Pons (tissue), 1 donor: ENCODE measurements at regions not wholly inside any gene's neighbourhood (a gene's known extent, or its start where the extent isn't known, plus 50 kb on each side); places are given as distances from the start of the nearest gene placed in this dataset.
"Not testable (repeated sequence)": the region's sequence is repeated elsewhere in the genome, so short reads cannot be mapped to it uniquely, and the experiment has no call there.

Source experiments
- DNase-seq: peaks from one replicate; pipeline ENCODE4 v3.0.0-alpha.2; 2016; ENCODE audit warnings: low spot score

DNA sequence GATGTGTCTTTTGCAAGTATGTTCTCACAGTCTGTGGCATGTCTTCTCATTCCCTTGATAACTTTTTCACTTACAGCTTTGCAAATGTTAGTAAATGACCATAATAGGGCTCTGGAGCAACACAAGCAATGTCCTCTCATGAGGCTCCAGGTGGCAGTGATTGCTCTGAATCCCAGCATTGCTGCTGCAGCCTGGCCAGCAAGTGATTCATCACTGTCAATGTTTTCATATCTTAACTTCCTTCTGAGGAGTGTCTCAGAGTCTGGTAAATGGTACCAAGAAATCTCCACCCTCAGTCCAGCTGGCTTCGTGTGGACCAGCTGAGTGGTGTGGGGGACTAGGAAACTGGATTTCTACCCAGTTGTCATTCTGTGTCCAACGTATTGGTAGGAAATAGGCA is 139.6 kb downstream of the MYLK4 start:
- no peak for DNase-seq

DNA sequence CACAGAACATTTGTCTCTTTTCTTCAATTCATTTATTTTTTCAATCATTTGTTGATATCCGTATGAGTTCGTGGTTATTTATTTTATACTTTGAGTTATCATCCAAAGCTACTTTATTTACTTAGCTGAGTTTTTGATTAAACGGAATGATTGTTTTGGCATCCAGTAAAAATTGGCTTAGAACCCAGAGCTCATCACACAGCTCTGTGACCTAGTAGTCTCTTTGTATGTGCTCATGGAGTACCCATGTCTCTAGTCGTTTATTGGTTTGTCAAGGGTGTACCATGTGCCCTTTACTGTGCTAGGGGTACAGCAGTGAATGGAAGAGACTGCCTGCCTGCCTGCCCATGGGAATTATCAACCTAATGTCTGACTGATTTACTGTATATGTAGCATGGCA is 142.2 kb downstream of the MYLK4 start:
- DNase-seq = no peak

DNA sequence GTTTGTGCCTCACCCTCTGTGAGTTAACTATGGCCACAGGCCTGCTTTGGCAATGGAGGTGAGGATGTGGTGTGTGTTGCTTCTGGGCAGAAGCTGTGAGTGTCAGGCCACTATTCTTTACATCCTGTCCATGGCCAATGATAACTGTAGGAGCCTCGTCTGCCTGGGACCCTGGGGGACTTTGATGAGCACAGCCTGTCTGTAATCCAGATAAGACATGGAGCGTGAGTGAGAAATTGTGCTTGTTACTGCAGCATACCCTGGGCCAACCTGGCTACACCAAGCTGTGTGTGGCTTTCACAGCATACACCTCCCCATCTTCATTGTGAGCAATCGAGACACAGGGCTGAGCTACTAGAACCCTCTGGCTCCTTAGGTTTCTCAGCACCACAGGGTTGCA is 150.4 kb downstream of the MYLK4 start:
- DNase-seq = no peak

DNA sequence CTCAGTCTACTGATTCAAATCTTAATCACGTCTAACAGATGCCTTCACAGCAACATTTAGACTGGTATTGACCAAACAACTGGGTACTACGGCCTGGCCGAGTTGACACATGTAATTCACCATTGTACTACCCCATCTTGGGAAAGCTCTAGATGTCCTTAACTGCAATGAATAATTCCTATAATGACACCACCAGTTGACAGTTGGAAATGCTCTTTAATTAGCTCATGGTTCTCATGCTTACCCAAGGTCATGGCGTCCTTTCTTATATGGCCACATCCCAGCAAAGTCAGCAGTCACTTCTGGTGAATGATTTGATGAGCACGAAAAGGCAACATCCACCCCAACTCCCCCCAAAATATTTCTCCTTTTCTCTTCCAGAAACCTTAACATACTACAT is 150.9 kb downstream of the MYLK4 start:
- no peak for DNase-seq

DNA sequence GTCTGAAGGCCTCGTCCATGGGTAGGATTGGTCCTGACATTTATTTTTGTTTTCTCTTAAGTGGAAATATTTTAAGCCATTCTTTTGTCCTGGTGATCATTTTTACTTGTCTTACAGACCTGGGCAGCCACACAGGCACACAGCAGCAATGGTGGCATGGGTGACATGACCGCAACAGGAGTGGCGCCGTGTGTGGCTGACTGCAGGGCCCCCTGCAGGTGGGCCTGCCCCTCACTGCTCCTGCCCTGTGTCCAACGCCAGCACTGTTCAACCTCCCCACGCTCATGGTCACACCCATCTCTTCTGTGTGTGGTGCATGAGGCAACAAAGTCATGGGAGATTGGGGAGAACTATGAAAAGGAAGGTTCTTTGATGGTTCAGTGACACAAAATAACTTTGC is 151.9 kb downstream of the MYLK4 start:
- DNase-seq = no peak

DNA sequence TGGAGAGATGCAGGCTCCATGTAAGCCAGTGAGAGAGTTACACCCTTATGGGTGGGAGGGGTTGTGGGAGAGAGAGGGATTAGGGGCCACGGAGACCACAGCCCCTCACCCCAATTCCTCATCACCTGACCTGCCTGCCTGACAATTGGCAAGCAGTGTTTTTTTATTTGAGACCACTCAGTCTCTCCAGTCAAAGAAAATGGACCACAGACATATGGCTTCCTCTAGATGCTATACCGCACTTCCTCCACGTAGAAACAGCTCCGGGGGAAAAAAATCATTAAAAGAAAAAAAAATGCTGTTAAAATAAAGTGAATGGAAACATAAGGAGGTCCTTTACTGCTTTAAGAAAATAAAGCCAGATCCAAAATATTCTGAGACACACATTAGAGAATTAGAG is 152.7 kb downstream of the MYLK4 start:
- DNase-seq = no peak

DNA sequence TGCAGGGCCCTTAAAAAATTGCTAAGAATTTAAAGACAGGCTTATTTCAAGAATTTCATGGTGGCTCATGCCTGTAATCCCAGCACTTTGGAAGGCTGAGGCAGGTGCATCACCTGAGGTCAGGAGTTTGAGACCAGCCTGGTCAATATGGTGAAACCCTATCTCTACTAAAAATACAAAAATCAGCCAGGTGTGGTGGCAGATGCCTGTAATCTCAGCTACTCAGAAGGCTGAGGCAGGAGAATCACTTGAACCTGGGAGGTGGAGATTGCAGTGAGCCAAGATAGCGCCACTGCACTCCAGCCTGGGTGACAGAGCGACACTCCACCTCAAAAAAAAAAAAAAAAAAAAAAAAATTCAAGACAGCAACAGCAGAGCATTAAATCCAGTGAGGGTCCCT is 153.3 kb downstream of the MYLK4 start:
- DNase-seq = not testable (repeated sequence)

DNA sequence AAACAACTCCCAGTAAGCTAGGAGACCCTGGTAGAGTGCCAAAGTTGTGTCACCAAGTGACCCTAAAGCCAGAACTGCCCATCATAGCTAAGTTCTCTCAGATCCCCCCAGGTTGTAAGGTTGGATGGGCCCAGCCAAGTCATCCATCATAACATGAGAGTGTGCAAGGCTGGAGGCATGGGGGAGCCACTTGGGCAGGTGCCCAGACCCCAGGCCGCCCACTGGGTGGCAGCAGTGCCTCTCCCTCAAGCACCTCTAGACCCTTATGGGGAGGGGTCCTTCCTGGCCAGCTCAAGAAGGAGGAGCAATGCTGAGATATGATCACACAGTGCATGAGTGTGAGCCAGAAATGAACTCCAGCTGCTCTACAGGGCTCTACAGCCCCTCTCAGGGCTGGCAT is 154.5 kb downstream of the MYLK4 start:
- DNase-seq = no peak

DNA sequence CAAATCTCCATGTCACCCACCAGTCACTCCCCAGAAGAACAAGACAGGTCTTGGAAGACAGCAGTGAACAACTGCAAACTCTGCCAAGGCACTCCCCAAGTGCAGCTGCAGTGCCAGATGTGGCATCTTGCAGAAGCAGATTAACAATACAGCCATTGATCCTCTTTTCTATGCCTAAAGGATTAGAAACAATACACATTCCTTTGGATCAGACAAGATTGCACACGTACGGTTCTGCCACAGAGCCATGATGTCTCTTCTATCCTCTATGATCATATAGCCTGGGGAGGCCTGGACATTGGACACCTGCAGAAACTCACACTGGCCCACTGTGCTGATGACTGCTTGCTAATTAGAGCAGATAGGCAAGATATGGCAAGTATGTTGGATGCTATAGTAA is 155.9 kb downstream of the MYLK4 start:
- DNase-seq = no peak

DNA sequence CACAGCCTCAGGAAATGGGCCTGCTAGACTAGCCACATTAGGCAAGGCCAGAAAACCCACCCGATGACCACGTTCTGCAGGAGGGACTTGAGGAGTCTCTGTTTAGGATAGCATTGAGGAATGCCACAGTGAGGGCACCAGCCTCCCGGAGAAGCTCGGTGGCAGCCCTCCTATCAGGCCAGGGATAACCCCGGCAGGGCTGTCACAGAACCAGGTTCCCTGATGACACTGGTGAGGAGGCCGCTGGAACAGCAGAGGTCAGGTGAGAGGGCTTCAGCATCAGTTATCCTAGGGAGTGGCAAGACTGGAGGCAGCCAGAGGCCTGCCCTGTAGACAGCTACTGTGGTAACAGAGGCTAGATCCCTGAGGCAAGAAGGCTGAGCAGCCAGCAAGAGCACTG is 157.6 kb downstream of the MYLK4 start:
- DNase-seq = no peak

DNA sequence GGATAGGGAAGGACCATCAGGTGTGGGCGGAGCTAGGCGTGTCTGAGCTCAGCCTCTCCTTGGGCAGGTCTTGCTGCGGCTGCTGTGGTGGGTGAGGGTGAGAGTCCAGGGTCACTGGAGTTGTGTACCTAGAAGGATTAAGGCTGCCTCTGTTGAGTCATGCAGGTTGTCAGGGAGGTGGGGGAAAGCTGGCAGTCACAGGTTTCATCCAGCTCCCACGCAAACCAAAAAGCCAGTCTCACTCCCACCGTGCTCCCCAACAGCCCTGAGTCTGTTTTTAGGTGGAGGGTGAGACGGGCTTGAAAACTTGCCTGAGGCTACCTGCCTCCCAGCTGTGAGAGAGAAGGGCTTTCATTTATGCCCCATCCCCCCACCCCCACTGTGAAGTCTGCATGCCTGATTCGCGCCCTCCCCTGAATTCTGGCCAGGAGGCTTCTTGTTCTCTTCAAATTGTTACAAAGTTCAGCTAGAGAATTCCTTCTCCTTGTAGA is 161.5 kb downstream of the MYLK4 start:
- no peak for DNase-seq

DNA sequence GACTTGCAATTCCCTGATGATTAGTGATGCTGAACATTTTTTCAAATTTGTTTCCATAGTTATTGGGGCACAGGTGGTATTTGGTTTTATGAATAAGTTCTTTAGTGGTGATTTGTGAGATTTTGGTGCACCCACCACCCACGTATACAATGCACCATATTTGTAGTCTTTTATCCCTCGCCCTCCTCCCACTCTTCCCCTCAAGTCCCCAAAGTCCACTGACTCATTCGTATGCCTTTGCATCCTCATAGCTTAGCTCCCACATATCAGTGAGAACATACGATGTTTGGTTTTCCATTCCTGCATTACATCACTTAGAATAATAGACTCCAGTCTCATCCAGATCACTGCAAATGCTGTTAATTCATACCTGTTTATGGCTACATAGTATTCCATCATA is 167.3 kb downstream of the MYLK4 start:
- DNase-seq = no peak

DNA sequence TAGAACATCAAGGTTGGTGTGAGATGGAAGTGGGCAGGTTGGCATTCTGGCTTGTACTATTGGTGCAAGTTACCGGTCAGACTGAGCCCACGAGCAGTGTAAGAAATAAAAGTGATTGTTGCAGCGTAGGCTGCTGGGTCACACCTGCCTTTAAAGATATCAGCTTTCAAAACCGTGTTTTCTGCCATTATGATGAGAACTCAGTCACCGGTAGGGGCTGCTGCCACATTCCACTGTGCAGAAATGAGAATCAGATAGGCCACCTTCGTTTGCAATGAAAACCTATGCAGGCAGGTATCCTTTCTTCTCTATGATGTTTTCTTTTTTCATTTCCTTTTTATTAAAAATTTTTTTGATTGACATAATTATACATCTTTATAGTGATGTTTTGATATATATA is 168.5 kb downstream of the MYLK4 start:
- no peak for DNase-seq

DNA sequence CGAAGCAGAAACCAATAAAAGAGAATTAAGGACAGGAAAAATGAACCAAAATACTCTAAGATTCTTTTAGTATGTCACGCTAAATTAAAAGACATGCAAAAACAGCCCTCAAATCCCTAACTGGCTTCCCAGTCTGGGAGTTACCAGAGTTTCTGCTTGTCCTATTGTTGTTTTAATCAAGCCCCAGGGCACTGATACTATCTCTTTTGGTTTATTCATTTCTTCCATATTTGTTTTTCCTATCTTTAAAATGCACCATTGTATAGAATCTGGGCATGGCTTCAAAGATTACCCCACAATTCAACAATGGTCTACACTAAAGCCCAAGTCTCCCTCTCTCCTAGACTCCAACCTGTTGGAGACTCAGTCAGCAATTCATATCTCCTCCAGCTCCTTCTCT is 169.1 kb downstream of the MYLK4 start:
- DNase-seq = no peak

DNA sequence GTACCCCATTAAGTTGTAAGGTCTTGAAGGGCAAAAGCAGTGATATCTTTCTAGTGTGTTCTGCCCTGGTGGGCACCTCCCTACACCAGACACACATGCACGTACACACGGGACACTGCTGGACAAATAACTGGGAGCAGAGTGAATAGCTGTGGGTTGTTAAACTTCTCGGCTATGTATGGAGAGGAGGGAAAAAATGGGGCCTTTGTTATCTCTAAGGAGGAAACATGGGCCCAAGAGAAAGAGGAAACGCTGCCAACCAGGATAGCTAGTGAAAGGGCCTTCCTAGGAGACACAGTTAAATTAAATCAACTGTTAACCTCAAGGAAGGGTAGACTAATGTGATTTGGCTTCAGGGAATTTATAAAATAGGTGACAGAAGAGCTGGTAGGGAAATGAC is 169.7 kb downstream of the MYLK4 start:
- DNase-seq = no peak

DNA sequence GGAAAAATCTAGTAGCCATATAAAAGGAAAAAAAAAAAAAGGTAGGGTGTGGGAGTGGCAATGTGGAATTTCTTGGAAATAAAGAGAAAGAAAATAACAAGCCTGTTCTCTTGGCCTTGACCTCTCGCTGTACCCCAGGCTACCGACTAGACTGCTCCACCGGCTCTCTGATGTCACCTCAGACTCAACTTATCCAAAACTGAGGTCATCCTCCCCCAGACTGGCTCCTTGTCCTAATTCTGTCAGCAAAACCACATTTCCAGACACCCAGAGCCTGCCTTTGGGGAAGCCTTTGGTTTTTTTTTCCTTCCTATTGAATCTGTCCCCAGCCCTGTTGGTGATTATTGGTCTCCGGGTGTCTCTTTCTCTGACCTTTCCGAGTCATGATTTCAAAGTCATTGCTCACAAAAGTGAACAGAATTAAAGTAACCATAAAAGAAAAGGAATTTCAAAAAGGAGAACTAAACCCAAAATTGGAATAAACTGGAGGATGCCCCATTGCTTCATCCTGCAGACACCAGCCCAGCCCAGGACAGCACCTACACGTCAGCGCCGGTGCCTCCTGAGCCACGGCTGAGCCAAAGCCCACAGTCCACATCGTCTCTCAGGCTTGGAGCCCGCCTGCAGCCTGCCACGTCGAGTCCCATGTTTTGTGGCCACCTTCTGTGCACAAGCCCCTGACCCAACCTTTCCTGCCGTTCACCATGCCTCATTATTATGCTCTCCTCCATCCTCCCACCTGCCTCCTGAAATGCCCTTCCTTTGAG is 170.7 kb downstream of the MYLK4 start:
- no peak for DNase-seq

DNA sequence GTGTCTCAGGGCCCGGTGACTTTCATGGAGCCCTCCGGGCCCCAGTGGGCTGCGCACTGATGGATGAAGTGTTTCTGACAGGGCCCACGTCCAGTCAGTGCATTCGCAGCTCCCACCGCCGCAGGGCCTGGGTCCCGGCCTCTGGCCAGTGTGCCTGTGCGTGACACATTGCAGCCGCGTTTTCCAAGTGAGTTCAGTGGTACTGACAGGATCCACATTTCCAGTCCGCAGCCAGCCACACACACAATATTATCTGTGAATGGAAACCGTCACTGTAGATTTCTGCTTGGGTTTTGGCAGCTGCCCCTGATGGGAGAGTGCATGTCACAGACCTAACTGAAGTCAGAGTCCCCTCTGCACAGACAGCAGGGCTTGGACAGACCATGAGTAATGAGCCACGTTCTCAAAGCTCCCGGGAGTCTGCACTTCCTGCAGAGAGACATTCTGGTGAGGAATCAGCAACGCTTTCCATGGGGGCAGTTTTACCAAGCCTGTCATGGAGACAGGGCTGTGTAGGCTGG is 171.4 kb downstream of the MYLK4 start:
- no peak for DNase-seq

DNA sequence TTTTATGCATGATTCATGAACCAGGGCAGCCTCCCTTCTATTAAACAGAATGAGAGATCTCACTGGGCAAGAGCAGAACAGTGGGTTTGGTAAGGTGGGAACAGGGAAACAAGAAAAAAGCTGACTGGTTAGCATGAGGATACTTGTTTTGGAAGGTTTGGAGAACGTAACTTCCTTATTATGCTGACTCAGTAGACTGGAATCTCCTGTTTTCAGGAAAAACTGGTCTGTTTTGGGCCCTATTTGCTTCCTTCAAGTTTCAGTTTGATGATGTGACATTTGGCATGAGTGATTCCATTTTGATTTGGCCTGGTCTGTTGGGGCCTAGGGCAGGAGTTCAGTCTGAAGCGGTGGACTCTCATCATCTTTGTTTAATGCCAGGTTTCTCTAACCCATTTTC is 172.0 kb downstream of the MYLK4 start:
- no peak for DNase-seq

DNA sequence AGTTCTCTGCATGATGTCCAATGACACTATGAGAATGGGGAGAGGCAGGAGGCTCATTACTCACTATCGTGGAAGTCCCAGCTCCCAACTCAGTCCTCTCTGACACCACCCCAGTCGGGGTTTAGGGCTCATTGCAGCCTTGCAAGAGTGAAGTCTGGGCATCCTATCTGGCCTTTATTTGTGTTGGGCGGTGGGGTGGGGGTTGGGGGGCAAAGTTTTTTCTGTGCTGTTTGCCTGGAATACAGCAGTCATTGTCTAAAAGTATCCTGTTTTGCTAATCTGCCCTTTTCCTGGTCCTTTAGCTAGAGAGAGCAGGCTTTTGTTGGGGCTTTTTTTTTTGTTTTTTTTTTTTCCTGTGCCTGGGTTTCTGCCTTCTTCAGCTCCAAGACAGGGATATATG is 174.2 kb downstream of the MYLK4 start:
- DNase-seq = no peak

DNA sequence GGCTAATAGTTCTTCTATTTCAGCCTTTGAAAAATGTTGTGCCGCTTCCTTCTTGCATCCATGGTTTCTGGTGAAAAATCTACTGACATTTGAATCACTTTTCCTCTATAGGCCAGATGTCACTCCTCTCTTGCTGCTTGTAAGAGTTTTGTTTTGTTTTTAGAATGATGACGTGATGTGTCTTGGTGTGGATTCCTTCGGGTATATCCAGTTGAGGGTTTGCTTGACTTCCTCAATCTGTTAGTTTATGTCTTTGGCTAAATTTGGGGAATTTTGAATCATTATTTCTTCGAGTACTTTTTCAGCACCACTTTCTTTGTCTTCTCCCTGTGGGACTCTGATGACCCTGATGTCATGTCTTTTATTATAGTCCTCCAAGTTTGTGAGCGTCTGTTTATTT is 175.5 kb downstream of the MYLK4 start:
- no peak for DNase-seq

DNA sequence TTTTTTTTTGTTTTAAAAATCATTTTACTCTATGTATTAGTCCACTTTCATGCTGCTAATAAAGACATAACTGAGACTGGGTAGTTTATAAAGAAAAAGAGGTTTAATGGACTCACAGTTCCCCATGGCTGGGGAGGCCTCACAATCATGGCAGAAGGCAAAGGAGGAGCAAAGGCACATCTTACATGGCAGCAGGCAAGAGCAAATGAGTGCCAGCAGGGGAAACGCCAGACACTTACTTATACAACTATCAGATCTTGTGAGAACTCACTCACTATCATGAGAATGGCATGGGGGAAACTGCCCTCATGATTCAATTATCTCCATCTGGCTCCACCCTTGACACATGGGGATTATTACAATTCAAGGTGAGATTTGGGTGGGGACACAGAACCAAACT is 181.3 kb downstream of the MYLK4 start:
- DNase-seq = not testable (repeated sequence)

DNA sequence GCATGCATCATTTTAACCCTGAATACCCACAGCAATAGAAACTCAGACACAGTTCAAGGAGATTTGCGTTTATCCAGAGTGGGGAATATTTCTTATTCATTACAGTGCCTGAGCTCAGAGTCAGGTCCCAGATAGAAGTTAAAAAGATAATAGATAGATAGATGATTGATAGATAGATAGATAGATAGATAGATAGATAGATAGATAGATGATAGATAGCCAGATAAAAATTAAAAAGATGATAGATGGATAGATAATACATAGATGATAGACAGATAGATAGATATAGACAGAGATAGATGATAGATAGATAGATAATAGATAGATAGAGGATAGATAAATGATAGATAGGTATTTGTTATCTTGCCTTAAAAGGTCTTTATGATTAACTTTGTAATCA is 184.7 kb downstream of the MYLK4 start:
- DNase-seq = no peak

DNA sequence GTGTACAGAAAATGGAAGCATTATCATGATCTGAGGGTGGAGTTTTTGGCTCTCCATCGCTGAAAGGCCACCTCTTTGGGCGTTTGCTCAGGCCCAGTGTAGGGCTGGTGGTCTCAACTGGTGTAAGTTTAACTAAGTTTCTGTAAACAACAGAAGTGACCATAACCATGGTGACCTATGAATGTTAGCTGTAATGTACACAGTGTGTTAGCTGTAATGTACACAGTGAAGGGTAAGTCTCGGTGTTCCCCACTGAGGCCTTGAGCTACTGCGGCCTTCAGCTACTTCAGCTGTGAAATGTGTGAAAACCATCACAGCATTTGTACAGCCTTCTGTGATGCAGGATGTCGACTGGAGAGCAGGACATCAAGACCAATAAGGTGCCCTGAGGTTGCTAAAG is 185.2 kb downstream of the MYLK4 start:
- DNase-seq = no peak

DNA sequence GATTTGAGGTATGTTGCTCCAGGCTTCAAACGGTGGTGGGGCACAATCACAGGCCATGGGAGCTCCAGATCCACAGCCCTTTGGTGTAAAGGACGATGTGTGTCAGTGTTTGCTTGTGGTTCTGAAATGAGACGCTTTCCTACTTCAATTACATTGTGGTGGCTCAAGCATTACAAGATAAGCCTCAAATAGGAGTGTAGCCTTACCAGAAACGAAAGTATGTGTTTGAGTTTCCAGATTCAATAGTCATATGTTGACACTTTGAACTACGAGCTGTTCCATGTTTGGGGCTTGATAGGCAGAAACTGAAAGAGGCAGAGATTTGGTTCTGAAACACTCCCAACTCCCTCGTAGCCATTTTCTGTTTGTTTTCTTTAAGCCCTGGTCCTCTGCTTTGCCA is 187.1 kb downstream of the MYLK4 start:
- no peak for DNase-seq
